GM19395 (cell line): ENCODE measurements at regions not wholly inside any gene's neighbourhood (a gene's known extent, or its start where the extent isn't known, plus 50 kb on each side); places are given as distances from the start of the nearest gene placed in this dataset.
"Not testable (repeated sequence)": the region's sequence is repeated elsewhere in the genome, so short reads cannot be mapped to it uniquely, and the experiment has no call there.

Experiments
- ATAC-seq: cut with Tn5 transposase; IDR thresholded peaks from one replicate; pipeline ENCODE4 v1.9.1; 2021; ENCODE audit warnings: mild to moderate bottlenecking, moderate library complexity; ENCODE audit not compliant: unreplicated experiment

- no peak for ATAC-seq
These were observed 51.9 kb upstream of the USP9X start for GRCh38 chrX:41033299-41033698.

GRCh38 chrX:41034902-41035301 lies 50.3 kb upstream of the USP9X start:
- ATAC-seq: not testable (repeated sequence)
